GM21528 (cell line): ENCODE measurements at regions not wholly inside any gene's neighbourhood (a gene's known extent, or its start where the extent isn't known, plus 50 kb on each side); places are given as distances from the start of the nearest gene placed in this dataset.

ENCODE experiments used
- ATAC-seq: cut with Tn5 transposase; IDR thresholded peaks from one replicate; pipeline ENCODE4 v1.9.1; 2021; ENCODE audit warnings: mild to moderate bottlenecking, moderate library complexity; ENCODE audit not compliant: unreplicated experiment, low FRiP score

DNA sequence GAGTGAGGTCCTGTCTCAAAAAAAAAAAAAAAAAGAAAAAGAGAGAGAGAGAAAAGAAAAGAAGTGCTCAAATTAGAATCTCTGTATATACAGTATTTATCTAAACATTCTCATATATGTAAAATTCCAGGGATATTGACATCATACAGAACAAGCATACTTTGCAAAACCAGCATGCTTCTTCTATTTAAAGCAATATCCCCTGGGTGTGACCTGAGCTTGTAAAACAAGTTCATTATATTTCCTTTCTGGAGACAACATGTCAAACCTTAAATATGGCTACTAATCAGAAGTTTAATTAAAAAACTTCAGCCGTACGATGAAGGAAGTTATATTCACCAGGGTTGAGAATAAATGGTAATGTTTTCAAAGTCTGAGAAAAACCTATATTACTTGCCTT lies 175.8 kb upstream of the HMGA2 start:
- ATAC-seq, result no peak

- no peak for ATAC-seq
These were observed 175.2 kb upstream of the HMGA2 start for GRCh38 chr12:65649126-65649525.

GRCh38 chr12:65651060-65651459 lies 173.2 kb upstream of the HMGA2 start:
- no peak for ATAC-seq

DNA sequence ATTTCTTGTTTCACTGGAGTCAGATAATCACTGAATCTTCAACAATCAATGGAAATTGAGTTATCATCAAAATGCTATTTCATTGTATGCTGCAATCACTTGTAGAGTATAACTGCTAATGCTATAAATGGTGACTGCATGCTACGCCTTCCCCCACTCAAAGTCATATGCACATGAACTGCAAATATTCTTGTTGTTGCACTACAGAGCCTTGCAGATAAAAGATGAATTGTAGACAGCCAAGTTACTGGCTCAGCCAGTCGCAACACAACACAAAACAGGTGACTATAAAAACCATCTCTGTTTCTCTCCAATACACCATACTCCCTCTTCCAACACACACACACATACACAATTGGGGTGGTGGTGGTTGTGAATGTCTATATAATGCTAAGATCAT lies 171.0 kb upstream of the HMGA2 start:
- no peak for ATAC-seq

GRCh38 chr12:65653946-65654629 lies 170.2 kb upstream of the HMGA2 start:
- ATAC-seq, result no peak

- no peak for ATAC-seq
These were observed 169.2 kb upstream of the HMGA2 start for GRCh38 chr12:65655074-65655493.

GRCh38 chr12:65656156-65656882 lies 168.0 kb upstream of the HMGA2 start:
- ATAC-seq, result no peak

DNA sequence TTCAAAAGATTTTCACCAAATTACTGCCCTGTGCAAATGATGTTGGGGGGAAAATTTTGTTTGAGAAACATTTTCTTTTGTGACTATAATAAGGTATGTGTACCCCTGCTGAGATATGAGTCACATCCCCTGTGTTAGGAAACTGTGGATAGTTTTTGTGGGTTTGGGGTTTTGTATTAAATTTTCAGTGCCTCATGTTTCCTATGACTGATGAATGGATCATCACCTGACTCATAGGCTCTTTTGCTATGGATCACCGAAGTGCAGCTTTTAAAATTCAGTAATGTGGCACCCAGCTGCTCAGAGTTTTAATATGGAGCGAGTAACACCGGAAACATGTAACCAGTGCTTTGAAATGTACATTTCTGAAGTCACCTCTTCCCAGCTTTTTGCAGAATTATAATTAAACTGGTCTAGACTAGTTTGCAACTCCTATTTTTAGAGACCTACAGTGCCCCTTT lies 167.4 kb upstream of the HMGA2 start:
- ATAC-seq, result no peak

DNA sequence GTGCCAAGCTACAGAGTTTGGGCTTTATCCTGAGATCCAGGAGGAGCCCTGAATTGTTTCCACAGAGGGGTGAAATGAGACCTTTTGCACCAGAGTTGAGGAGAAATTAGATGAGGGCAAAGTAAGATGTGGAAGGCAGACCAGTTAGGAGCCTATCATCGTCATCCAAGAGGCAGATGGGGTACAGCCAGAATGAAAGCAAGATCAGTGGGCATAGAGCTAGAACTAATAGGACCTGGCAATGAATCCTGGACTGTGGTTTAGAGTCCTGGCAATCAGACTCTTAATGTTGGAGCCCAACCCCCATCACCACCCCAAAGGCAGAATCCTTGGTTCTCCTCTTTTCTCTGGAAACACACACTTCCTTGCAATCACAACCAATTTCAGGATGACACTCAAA lies 166.6 kb upstream of the HMGA2 start:
- ATAC-seq, result no peak

DNA sequence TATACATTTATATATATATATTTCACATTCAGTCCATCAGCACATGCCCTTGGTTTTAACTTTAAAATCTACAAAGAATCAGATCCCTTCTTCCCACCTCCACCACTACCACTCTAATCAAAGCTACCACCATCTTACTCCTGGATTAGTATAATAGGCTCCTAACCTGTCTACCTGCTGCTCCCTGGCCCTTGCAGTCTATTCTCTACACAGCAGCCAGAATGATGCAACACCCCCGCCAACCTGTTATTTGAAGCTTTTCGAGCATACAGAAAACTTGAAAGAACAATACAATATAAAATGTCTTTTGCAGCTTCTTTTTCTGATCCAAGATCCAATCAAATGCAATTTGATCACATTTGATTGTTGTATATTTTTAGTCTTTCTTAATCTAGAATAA lies 165.9 kb upstream of the HMGA2 start:
- no peak for ATAC-seq

DNA sequence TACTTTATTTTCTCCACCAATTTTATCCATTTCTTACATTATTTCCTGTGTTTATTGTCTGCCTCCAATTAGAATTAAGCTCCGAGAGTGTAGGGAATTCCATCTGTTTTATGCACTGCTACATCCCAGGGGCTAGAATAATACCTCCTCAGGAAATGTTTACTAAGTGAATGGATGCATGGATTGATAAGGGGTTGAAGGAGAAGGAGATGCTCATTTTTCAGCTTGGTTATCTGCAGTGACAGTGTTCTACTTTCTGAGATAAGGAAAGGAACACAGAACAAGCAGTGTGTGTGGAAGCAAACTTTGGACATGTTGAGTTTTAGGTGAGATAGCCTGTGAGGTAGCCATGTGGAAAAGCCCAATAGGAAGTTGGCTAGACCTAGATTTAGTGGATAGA lies 164.6 kb upstream of the HMGA2 start:
- no peak for ATAC-seq

DNA sequence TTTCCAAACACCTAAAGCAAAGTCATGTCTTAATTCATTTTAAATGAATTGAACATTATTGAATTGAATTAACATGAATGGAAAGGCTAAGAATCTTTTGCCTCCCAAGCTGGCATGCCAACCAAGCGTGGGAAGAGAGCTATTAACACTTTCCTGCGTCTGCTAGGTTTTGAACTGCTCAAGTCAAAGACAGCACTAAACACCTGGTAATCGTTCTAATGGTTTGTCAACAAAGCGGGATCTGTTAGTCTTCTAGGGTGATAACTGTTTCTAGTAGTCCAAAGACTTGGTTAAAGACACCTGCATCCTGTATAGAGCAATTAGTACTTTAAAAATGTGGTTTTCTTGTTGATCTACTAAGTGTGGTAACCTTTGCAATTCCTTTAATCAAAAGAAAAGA lies 164.2 kb upstream of the HMGA2 start:
- no peak for ATAC-seq

DNA sequence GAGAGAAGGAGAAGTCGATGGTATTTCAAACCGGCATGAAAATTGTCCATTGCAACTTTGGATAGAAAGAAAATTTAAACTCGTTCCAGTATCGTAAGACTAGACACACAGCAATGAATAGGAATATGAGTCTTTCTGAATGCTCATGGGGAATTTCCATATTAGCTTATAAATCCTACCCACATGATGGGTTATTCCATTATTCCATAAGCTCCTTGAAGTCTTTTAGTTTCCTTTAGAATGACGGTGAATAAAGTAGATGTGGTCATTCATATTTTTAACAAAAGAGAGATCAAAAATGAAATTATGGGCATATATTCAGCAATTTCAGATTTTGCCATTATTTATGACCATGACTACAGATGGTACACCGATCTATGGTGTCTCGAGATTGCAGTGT lies 163.4 kb upstream of the HMGA2 start:
- no peak for ATAC-seq

- no peak for ATAC-seq
These were observed 161.7 kb upstream of the HMGA2 start for GRCh38 chr12:65662590-65662989.

DNA sequence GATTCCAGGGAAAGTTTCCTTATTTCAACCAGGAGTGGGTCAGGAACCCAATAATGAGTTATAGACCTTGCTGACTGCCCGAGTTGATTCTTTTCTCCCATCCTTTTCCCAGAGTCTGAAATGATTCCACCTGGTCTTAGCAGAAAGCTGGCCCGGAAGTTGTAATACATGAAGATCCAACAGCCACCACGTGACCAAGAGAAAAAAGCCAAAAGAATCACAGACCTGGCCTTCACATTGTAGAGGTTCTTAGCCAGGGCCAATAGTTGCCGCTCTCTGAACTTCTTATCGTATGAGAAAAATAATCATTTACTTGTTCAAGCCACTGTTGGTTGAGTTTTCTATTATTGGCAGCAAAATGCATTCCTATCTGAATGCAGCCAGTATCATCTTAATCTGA lies 161.2 kb upstream of the HMGA2 start:
- no peak for ATAC-seq

DNA sequence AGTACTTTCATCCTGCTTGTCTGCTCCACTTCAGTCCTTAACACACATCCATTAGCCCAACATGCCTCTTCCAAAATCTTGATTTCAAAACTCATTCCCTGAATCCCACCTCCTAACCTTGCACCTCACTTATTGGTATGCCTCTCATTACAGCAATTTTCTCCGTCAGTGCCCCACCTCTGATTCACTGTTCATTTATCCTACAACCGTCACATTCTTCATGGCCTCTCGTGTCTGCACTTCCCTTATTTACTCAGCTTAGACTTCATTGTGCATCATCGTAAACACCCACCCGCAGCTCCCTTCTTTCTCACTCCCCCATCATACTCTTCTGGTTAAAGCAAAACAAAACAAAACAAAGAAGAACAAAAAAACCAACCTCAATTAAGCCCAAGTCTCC lies 160.6 kb upstream of the HMGA2 start:
- no peak for ATAC-seq

DNA sequence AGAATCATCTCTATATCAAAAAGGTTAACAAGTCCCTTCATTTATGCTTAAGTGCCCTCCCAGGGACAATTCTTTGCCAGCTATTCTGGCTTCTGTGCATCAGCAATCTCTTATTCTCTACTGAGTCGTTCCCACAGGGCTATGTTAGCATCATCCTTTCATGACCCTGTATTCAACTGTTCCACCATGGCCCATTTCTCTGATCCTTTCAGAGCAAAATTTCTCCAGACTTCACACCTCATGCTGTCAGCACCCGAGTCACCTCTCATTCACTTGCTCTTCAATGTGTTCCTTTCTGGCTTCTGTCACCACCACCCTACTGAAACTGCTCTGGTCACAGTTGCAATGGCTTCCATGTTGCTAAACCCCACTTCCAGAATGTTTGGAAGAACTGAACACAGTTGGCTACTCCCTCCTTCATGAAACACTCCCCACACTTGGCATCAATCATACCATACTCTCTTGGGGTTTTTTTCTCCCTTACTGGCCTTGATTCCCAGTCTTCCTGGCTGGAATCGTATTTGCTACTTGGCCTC lies 159.5 kb upstream of the HMGA2 start:
- no peak for ATAC-seq

DNA sequence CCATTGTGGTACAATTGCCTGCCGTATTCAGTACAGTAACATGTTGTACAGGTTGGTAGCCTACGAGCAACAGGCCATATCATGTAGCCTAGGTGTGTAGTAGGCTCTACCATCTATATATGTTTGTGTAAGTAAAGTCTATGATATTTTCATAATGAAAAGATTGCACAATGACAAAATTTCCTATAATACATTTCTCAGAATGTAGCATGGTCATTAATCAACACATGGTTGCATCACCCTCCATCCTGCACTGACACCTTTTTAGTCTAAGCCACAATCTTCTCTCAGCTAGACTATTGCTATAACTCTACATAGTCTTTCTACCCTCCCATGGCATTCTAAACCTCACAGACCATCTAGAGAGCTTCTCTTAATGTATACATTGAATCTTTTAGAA lies 158.5 kb upstream of the HMGA2 start:
- ATAC-seq, result no peak

GRCh38 chr12:65666876-65667275 lies 157.4 kb upstream of the HMGA2 start:
- ATAC-seq, result no peak

- ATAC-seq, result no peak
These were observed 156.4 kb upstream of the HMGA2 start for GRCh38 chr12:65667932-65668331.

DNA sequence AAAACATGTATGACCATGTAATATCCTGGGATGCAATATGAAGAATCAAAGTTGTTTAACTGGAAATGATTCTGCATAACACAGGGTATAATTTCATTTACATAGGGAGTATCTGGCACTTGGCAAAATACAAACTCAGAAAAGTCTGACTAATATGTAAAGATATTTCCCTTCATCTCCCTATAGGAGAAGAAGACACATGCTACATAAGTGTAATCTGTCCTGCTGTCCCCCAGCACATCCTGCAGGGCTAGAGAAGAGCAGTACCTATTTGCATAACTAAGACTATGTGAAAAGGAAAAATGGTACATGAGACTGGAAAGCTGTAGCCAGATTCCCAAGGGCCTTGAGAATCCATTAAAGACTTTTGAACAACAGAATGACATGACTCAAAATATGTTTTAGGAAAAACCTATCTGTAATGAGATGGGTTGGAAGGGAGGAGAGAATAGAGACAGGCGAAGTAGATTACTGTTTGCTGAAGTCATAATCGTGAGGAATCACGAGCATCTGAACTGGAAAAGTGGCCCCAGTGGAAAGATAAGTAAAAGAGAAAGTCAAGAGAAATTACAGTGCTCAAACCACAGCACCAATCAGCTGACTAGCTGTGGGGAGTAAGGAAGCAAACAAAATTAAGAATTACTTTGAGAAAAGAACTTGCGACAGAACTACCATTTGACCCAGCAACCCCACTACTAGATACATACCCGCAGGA lies 155.1 kb upstream of the HMGA2 start:
- no peak for ATAC-seq
